ENCODE measurements at regions not wholly inside any gene's neighbourhood (a gene's known extent, or its start where the extent isn't known, plus 50 kb on each side); places are given as distances from the start of the nearest gene placed in this dataset.
"Not testable (repeated sequence)": the region's sequence is repeated elsewhere in the genome, so short reads cannot be mapped to it uniquely, and the experiment has no call there.

GRCh38 chr4:165548702-165549101 is 169.9 kb downstream of the CPE start:
- peaks cover 6% of the 10 kb centered on the region for H3K27me3 ChIP-seq (ENCODE audit: insufficient read depth, low read length)
- H3K9me3 ChIP-seq (ENCODE audit: low read length) = no peaks in the 10 kb centered on the region
- H3K4me1 ChIP-seq (ENCODE audit: insufficient read depth, low read length) = peaks cover 2% of the 10 kb centered on the region
- no peaks in the 10 kb centered on the region for H3K36me3 ChIP-seq (ENCODE audit: insufficient read depth, low read length)
- no peak overlapping the region for H3K4me3 ChIP-seq (ENCODE audit: low read length)
- no peak overlapping the region for H2AFZ ChIP-seq (ENCODE audit: low read depth, low read length)

GRCh38 chr4:165553221-165553810 is 174.5 kb downstream of the CPE start:
- Histone ChIP-seq H3K27me3 (ENCODE audit: insufficient read depth, low read length) (peaks cover 6% of the 10 kb centered on the region), H3K4me1 (ENCODE audit: insufficient read depth, low read length) (peaks cover 2% of the 10 kb centered on the region), H3K9me3 (ENCODE audit: low read length) (no peaks in the 10 kb centered on the region), H2AFZ (ENCODE audit: low read depth, low read length) (no peak overlapping the region), H3K4me3 (ENCODE audit: low read length) (no peak overlapping the region), H3K36me3 (ENCODE audit: insufficient read depth, low read length) (no peaks in the 10 kb centered on the region)

GRCh38 chr4:165555302-165555701 is 176.5 kb downstream of the CPE start:
- Histone ChIP-seq H3K9me3 (ENCODE audit: low read length) (no peaks in the 10 kb centered on the region), H3K4me3 (ENCODE audit: low read length) (no peak overlapping the region), H3K4me1 (ENCODE audit: insufficient read depth, low read length) (no peaks in the 10 kb centered on the region), H3K36me3 (ENCODE audit: insufficient read depth, low read length) (no peaks in the 10 kb centered on the region), H2AFZ (ENCODE audit: low read depth, low read length) (no peak overlapping the region), H3K27me3 (ENCODE audit: insufficient read depth, low read length) (peaks cover 3% of the 10 kb centered on the region)

GRCh38 chr4:165556383-165556782 is 177.6 kb downstream of the CPE start:
- Histone ChIP-seq H3K36me3 (ENCODE audit: insufficient read depth, low read length) (no peaks in the 10 kb centered on the region), H3K4me3 (ENCODE audit: low read length) (no peak overlapping the region), H3K4me1 (ENCODE audit: insufficient read depth, low read length) (no peaks in the 10 kb centered on the region), H2AFZ (ENCODE audit: low read depth, low read length) (no peak overlapping the region), H3K9me3 (ENCODE audit: low read length) (no peaks in the 10 kb centered on the region), H3K27me3 (ENCODE audit: insufficient read depth, low read length) (no peaks in the 10 kb centered on the region)

GRCh38 chr4:165560941-165561340 is 182.1 kb downstream of the CPE start:
- Histone ChIP-seq H3K4me1 (ENCODE audit: insufficient read depth, low read length) (no peaks in the 10 kb centered on the region), H3K4me3 (ENCODE audit: low read length) (no peak overlapping the region), H2AFZ (ENCODE audit: low read depth, low read length) (no peak overlapping the region), H3K36me3 (ENCODE audit: insufficient read depth, low read length) (no peaks in the 10 kb centered on the region), H3K27me3 (ENCODE audit: insufficient read depth, low read length) (no peaks in the 10 kb centered on the region), H3K9me3 (ENCODE audit: low read length) (no peaks in the 10 kb centered on the region)

GRCh38 chr4:165563851-165564250 is 185.0 kb downstream of the CPE start:
- Histone ChIP-seq H3K9me3 (ENCODE audit: low read length) (no peaks in the 10 kb centered on the region), H3K36me3 (ENCODE audit: insufficient read depth, low read length) (no peaks in the 10 kb centered on the region), H3K4me1 (ENCODE audit: insufficient read depth, low read length) (no peaks in the 10 kb centered on the region), H2AFZ (ENCODE audit: low read depth, low read length) (no peak overlapping the region), H3K4me3 (ENCODE audit: low read length) (no peak overlapping the region), H3K27me3 (ENCODE audit: insufficient read depth, low read length) (no peaks in the 10 kb centered on the region)

GRCh38 chr4:165569031-165569430 is 190.2 kb downstream of the CPE start:
- H3K4me1 ChIP-seq (ENCODE audit: insufficient read depth, low read length) = no peaks in the 10 kb centered on the region

GRCh38 chr4:165571476-165571875 is 192.7 kb downstream of the CPE start:
- H3K4me1 ChIP-seq (ENCODE audit: insufficient read depth, low read length); H3K27me3 ChIP-seq (ENCODE audit: insufficient read depth, low read length); H3K9me3 ChIP-seq (ENCODE audit: low read length); H3K36me3 ChIP-seq (ENCODE audit: insufficient read depth, low read length); H2AFZ ChIP-seq (ENCODE audit: low read depth, low read length); H3K4me3 ChIP-seq (ENCODE audit: low read length): not testable (repeated sequence)

More at GRCh38 chr4:165569031-165569430, 190.2 kb downstream of the CPE start:
- Histone ChIP-seq H2AFZ (ENCODE audit: low read depth, low read length) (no peak overlapping the region), H3K4me3 (ENCODE audit: low read length) (no peak overlapping the region), H3K36me3 (ENCODE audit: insufficient read depth, low read length) (no peaks in the 10 kb centered on the region), H3K9me3 (ENCODE audit: low read length) (no peaks in the 10 kb centered on the region), H3K27me3 (ENCODE audit: insufficient read depth, low read length) (no peaks in the 10 kb centered on the region)

GRCh38 chr4:165580351-165580905 is 201.6 kb downstream of the CPE start:
- Histone ChIP-seq H3K36me3 (ENCODE audit: insufficient read depth, low read length) (no peaks in the 10 kb centered on the region), H3K27me3 (ENCODE audit: insufficient read depth, low read length) (no peaks in the 10 kb centered on the region), H3K4me1 (ENCODE audit: insufficient read depth, low read length) (no peaks in the 10 kb centered on the region), H3K9me3 (ENCODE audit: low read length) (no peaks in the 10 kb centered on the region), H3K4me3 (ENCODE audit: low read length) (no peak overlapping the region), H2AFZ (ENCODE audit: low read depth, low read length) (no peak overlapping the region)

- H3K9me3 ChIP-seq (ENCODE audit: low read length) = no peaks in the 10 kb centered on the region
- no peaks in the 10 kb centered on the region for H3K27me3 ChIP-seq (ENCODE audit: insufficient read depth, low read length)
- H3K4me1 ChIP-seq (ENCODE audit: insufficient read depth, low read length) = no peaks in the 10 kb centered on the region
Observed at GRCh38 chr4:165583341-165583740, 204.5 kb downstream of the CPE start.

GRCh38 chr4:165584916-165585315 is 206.1 kb downstream of the CPE start:
- Histone ChIP-seq H3K27me3 (ENCODE audit: insufficient read depth, low read length) (no peaks in the 10 kb centered on the region), H3K36me3 (ENCODE audit: insufficient read depth, low read length) (no peaks in the 10 kb centered on the region), H2AFZ (ENCODE audit: low read depth, low read length) (no peak overlapping the region), H3K9me3 (ENCODE audit: low read length) (no peaks in the 10 kb centered on the region), H3K4me3 (ENCODE audit: low read length) (no peak overlapping the region), H3K4me1 (ENCODE audit: insufficient read depth, low read length) (no peaks in the 10 kb centered on the region)

More at GRCh38 chr4:165583341-165583740, 204.5 kb downstream of the CPE start:
- Histone ChIP-seq H3K4me3 (ENCODE audit: low read length) (no peak overlapping the region), H3K36me3 (ENCODE audit: insufficient read depth, low read length) (no peaks in the 10 kb centered on the region), H2AFZ (ENCODE audit: low read depth, low read length) (no peak overlapping the region)

GRCh38 chr4:165588534-165589315 is 209.9 kb downstream of the CPE start:
- no peaks in the 10 kb centered on the region for H3K36me3 ChIP-seq (ENCODE audit: insufficient read depth, low read length)
- no peak overlapping the region for H2AFZ ChIP-seq (ENCODE audit: low read depth, low read length)
- no peak overlapping the region for H3K4me3 ChIP-seq (ENCODE audit: low read length)
- H3K27me3 ChIP-seq (ENCODE audit: insufficient read depth, low read length) = no peaks in the 10 kb centered on the region
- H3K4me1 ChIP-seq (ENCODE audit: insufficient read depth, low read length) = no peaks in the 10 kb centered on the region
- no peaks in the 10 kb centered on the region for H3K9me3 ChIP-seq (ENCODE audit: low read length)

- Histone ChIP-seq H3K4me3 (ENCODE audit: low read length) (no peak overlapping the region), H3K36me3 (ENCODE audit: insufficient read depth, low read length) (no peaks in the 10 kb centered on the region), H3K9me3 (ENCODE audit: low read length) (no peaks in the 10 kb centered on the region), H3K4me1 (ENCODE audit: insufficient read depth, low read length) (no peaks in the 10 kb centered on the region), H3K27me3 (ENCODE audit: insufficient read depth, low read length) (no peaks in the 10 kb centered on the region), H2AFZ (ENCODE audit: low read depth, low read length) (no peak overlapping the region)
Observed at GRCh38 chr4:165592386-165592785, 213.6 kb downstream of the CPE start.

Measured in neuron (in vitro differentiated cells).